ENCODE measurements at regions not wholly inside any gene's neighbourhood (a gene's known extent, or its start where the extent isn't known, plus 50 kb on each side); places are given as distances from the start of the nearest gene placed in this dataset.

DNA sequence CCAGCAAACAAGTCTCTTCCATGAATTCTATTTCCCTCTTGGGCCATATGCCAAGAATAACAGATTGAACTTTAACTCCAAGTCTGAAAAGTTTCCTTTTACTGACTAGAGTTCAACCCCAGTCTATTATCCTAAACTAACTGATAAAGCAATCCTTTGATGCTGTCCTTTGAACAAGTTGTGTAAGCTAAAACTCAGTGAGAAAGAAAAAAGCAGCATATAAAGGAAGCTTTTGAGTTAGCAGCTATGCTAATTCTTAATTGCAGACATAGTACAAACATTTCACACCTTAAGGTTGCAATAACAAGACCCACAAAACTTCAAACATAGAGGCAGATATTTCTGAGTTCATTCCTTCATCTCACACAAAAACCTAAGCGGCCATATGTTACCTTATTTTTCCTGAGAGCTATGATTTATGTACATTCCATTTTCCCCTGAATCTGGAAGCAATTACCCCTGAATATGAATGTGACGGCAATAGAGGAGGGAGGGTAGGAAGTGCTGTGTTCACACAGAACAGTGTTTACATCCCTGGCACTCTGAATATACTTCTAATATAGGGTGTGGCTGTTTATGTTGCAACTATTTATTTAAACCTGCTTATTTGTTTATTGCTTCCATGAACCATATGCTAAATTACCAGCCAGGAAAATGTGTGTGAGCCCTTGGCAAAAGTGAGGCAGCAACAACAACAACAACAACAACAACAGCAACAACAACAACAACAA is 180.6 kb downstream of the IRS1 start:
- FAIRE-seq, result no peak

DNA sequence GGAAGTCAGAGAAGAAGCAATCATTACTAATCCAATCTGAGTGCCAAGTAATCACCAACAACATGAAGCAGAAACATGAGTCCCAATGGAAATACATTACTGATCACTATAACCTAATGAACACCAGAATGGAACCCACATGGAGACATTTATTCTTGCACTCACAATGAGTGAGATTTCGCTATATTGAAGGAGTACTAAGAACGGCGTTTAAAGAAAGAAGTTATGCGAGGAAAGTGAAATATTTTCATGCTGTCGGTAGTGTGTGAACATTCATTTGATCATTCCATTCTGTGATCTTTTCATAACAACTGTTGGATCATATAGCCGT is 181.1 kb downstream of the IRS1 start:
- no peak for FAIRE-seq

DNA sequence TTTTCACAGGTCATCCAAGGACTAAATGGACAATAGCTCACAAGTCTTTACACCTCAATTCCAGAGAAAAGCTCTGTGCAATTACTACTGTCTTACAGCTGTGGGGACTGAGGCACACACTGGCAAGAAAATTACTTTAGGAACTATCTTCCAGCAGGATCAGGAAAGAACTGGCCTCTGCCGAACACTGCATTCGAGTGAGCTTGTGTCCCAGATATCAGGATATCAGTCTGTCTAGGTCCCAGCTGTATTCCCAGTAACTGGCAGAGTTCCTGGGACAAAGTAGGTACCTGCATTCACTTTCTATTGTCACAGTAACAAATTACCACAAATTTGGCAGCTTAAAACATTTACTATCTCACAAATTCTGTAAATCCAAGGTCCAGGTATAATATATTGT is 183.7 kb downstream of the IRS1 start:
- no peak for FAIRE-seq

DNA sequence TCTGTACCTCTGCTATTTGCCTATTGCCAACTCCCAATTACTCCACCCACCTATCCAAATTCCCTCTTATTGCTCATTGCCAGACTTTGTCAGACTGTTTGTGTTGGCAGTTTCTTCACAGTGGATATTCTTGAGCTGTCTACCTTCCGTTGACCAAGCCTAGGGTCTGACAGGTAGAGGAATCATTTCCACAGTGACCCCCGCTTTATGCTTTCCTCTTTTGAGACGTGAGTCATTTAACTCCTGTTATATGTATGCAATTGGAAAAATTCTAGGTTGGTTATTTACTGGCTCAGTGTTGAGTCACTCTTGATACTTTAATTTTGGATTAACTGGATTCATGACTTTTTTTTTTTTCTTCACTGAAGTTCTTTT is 187.7 kb downstream of the IRS1 start:
- FAIRE-seq, result no peak

GRCh38 chr2:226611196-226611943 is 188.2 kb downstream of the IRS1 start:
- FAIRE-seq, result no peak

DNA sequence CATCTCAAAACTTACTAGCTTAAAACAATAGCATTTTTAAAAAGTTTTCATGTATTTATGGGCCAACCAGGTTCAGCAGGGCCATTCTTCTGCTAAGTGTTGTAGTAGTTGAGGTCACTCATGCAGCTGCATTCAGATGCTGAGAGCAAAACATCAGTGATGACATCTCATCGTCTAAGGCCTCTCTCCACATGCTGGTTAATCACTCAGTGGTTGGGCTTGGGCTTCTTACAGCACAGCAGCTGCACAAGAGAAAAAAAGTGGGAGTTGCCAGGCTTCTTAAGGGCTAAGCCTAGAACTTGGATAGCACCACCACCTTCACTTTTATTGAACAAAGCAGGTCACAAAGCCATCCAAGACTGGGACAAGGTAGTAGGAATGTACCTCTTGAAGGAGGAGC is 190.3 kb downstream of the IRS1 start:
- FAIRE-seq, result no peak

GRCh38 chr2:226608451-226608850 is 191.2 kb downstream of the IRS1 start:
- no peak for FAIRE-seq

DNA sequence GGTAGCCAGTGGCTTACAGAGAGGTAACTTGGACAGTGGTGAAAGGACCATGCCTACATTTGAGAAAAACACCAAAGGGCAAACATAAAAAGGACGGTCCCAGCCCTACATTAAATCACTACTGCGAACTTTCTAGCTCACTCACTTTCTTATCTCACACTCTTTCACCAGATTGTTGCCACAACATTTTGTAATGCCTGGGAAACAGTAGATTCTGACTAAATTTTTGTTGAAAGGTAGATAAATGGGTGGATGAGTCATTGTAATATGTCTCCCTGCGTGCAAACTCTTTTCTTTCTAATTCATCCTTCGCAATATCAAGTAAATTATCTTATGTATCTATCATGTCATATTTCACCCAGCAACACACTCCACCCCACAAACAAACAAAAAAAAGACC is 192.2 kb downstream of the IRS1 start:
- no peak for FAIRE-seq

DNA sequence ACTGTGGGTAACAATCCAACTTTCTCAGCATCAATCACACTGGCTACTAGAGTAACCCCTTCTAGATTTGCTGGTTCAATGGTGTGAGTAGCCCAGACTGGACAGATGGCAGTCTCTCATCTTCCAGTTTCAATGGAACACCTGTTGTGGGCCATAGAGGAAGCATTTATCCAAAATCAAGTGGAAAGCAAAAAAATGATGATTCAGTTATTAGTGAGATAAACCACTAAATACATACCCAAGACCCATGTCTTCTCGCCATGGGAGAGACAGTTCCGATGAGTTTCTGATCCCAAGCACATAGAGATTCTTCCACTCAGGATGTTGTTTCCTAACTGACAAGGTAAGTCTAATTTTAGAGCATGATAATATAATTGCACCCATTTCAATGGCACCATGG is 194.0 kb downstream of the IRS1 start:
- no peak for FAIRE-seq

GRCh38 chr2:226603606-226604005 is 196.0 kb downstream of the IRS1 start:
- no peak for FAIRE-seq

DNA sequence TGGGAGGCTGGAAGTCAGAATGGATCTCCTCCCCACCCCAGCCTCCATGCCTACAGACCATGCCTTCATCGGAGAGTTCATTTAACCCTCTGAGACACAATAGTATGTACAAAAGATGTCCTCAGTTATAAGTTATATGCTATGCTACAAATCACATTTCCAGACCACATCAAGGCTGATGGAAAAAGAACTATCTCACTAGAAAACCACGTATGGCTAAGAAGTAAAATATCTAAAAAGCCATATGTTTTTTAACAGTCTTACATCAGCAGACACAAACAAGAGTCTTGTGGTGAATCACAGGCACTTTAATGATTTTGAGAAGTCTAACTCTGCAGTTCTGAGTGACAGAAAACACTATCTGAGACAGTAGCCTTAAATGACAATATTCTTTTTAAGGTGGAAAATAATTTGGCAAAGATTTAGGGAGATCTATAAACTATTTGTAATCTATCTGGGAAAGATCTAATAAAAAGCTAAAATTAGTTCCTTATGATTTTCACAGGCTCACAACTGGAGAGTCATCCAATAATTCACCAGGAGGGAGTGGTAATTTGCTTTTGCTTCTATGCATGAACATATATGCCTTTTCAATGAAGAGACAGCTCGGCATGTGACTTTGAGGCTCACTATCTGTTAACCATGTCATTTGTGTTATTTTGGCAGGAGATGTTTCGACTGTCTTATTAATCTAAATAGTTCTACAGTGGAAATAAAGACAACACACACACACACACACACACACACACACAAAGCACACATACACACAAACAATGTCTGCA is 197.5 kb downstream of the IRS1 start:
- FAIRE-seq, result no peak

DNA sequence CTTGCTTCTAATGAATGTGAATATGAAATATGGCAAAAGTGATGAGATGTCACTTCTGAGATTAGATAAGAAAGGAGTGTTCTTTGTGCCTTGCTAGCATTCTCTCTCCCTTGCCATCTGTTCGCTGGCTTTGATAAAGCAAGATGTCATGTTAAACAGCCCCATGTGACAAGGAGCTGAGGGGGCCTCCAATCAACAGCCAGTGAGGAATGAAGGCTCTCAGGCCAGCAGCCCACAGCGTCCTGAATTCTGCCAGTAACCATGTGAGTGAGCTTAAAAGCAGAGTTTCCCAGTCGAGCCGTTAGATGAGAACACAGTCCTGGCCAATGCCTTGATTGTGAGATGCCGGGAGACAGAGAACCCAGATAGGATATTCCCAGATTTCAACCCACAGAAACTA is 198.8 kb downstream of the IRS1 start:
- FAIRE-seq, result no peak

- FAIRE-seq, result no peak
These were observed 199.4 kb downstream of the IRS1 start for GRCh38 chr2:226600184-226600583.

DNA sequence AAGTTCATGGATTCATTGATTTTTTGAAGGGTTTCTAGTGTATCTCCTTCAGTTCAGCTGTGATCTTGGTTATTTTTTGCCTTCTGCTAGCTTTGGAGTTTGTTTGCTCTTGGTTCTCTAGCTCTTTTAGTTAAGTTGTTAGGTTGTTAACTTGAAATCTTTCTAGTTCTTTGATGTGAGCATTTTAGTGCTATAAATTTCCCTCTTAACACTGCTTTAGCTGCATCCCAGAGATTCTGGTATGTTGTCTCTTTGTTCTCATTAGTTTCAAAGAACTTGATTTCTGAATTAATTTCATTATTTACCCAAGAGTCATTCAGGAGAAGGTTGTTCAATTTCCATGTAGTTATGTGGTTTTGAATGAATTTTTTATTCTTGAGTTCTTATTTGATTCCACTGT is 210.6 kb downstream of the IRS1 start:
- FAIRE-seq, result no peak

- FAIRE-seq, result no peak
These were observed 214.5 kb downstream of the IRS1 start for GRCh38 chr2:226585130-226585561.

GRCh38 chr2:226584518-226585055 is 215.0 kb downstream of the IRS1 start:
- FAIRE-seq, result no peak

DNA sequence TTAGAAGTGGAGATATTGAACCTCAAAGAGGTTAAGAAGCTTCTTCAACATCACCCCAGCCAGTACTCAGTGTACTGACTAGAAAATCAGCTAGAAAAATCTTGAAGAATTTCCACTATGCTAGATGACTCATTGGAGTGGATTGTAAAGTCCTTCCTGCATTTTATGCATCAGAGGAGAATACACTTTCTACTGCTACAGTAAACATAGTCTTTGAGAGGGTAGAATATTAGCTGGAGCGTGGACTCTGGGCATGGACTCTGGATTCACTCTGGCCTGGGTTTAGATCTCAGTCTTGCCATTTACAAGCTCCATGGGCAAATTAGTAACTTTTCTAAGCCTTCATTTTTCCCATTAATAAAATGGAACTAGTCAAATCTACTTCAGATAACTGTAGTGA is 215.9 kb downstream of the IRS1 start:
- FAIRE-seq, result no peak

DNA sequence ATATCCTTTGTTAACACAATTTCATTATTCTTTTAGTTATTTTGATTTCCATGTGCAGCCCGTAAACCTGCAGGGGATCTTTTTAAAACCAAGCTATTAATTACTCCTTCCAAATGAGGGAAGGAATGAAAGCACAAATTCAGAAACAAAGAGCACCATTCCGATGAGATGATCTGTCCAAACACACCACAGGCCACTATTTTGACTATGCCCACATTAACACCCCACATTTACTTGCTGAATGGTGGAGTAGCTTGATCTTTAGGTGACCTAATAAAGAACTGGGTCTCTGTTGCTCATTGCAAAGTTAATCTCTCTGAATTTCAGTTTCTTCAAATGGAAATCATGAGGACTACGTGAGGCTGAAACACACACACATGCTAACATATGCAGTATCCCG is 218.0 kb downstream of the IRS1 start:
- no peak for FAIRE-seq

- no peak for FAIRE-seq
These were observed 218.6 kb downstream of the IRS1 start for GRCh38 chr2:226581004-226581403.

DNA sequence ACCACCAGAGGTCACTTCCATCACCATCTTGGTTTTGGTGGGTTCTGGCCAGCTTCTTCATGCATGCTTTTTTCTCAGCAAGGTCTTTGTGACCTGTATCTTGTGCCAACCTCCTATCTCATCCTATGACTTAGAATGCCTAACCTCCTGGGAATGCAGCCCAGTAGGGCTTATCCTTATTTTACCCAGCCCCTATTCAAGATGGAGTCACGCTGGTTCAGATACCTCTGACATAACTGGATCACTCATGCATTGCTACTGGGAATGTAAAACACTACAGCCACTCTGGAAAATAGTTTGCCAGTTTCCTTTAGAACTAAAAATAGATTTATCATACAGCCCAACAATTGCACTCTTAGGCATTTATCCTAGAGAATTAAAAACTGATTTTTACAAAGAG is 219.2 kb downstream of the IRS1 start:
- FAIRE-seq, result no peak

- FAIRE-seq, result no peak
These were observed 220.1 kb downstream of the IRS1 start for GRCh38 chr2:226579519-226579918.

GRCh38 chr2:226578879-226579278 is 220.7 kb downstream of the IRS1 start:
- no peak for FAIRE-seq

DNA sequence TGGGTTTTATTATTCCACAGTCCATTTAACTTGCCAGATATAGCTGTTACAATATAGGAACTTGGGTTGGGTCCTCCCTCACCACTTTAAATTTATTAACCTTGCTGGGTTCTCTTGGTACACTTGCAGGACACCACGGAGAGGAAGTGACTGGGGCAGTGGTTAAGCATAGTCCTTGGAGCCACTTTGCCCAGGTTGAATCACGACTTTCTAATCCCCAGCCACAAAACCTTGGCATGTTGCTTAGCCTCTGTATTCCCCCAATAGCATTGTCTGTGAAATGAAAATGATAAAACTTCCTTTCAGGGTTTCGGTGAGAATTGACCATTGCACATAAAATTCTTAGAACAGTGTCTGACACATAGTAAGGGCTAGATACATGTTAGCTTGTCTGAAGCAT is 221.2 kb downstream of the IRS1 start:
- FAIRE-seq, result no peak

DNA sequence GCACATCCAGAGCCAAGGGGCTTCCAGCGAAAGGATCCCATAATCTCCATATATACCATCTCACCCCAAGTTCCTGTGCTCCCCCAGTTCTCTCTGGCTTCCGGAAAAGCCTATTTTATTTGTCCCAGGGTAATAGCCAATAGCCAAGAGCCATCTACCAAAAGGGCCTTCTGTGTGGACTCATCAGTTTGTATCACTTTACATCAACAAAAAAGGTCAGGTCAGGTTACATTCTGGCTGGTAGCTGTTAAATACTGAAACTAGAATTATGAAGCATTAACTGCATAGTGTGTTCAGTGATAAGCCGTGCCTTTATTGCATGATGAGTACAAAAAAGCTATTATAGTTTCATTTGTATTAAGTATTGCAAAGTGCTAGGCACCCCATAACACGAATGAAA is 223.7 kb downstream of the IRS1 start:
- FAIRE-seq, result no peak

All from endometrium (tissue), 2 donors.